Cardiac muscle cell (in vitro differentiated cells and primary cell): ENCODE measurements at regions not wholly inside any gene's neighbourhood (a gene's known extent, or its start where the extent isn't known, plus 50 kb on each side); places are given as distances from the start of the nearest gene placed in this dataset.

Experiments used
- DNase-seq, 2 donors: peaks; one replicate each; pipeline versions ENCODE4 v3.0.0 to v3.0.0-alpha.2; 2010 to 2017; ENCODE audit warnings: low read depth in 1 of 2, low spot score in 1 of 2
- H3K27ac ChIP-seq: fragments of 200-600 bp; sonication (generic); 2 replicates; pipeline ENCODE4 v1.5.1; 2016
- H3K27me3 ChIP-seq: fragments of 200-600 bp; sonication (generic); 2 replicates; pipeline ENCODE4 v1.6.0; 2016; ENCODE audit warnings: control low read depth
- H3K36me3 ChIP-seq: fragments of 200-600 bp; sonication (generic); 2 replicates; pipeline ENCODE4 v1.5.1; 2016; ENCODE audit warnings: control low read depth
- H3K4me1 ChIP-seq: fragments of 200-600 bp; sonication (generic); 2 replicates; pipeline ENCODE4 v1.8.1; 2017; ENCODE audit warnings: low read depth, mild to moderate bottlenecking, mixed run types
- H3K4me3 ChIP-seq: fragments of 200-600 bp; sonication (generic); 2 replicates; pipeline ENCODE4 v1.5.1; 2016; ENCODE audit warnings: mild to moderate bottlenecking
- H3K9me3 ChIP-seq: fragments of 200-600 bp; sonication (generic); 2 replicates; pipeline ENCODE4 v1.5.1; 2017; ENCODE audit warnings: low read depth, mild to moderate bottlenecking, control low read depth
- TF ChIP-seq, protein P1 (sequence below): IDR thresholded peaks from 2 replicates; pipeline ENCODE4 v1.5.1; 2012; ENCODE audit warnings: low read depth, mild to moderate bottlenecking, low read length

DNA sequence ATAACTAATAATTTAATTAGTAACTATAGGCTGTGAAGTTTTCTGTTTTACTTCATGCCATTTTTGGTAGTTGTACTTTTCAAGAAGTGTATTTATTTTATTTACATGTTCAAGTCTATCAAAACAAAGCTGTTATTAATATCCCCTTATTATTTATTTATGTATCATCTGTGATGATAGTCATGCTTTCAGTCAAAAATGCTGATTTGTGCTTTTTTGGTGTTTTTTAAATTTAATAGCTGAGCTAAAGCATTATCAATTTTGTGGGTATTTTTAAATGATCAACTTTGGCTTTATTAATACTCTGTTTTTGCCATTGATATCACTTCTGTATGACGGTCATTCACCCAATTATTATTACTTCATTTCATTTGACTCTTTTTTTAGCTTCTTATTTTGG, 1229.2 kb upstream of the CADM2 start:
- no peaks in the 10 kb centered on the region for H3K4me1 ChIP-seq
- no peaks in the 10 kb centered on the region for H3K36me3 ChIP-seq
- no peaks in the 10 kb centered on the region for H3K9me3 ChIP-seq
- TF ChIP-seq, protein P1, sequence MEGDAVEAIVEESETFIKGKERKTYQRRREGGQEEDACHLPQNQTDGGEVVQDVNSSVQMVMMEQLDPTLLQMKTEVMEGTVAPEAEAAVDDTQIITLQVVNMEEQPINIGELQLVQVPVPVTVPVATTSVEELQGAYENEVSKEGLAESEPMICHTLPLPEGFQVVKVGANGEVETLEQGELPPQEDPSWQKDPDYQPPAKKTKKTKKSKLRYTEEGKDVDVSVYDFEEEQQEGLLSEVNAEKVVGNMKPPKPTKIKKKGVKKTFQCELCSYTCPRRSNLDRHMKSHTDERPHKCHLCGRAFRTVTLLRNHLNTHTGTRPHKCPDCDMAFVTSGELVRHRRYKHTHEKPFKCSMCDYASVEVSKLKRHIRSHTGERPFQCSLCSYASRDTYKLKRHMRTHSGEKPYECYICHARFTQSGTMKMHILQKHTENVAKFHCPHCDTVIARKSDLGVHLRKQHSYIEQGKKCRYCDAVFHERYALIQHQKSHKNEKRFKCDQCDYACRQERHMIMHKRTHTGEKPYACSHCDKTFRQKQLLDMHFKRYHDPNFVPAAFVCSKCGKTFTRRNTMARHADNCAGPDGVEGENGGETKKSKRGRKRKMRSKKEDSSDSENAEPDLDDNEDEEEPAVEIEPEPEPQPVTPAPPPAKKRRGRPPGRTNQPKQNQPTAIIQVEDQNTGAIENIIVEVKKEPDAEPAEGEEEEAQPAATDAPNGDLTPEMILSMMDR: no peak
- H3K27me3 ChIP-seq: no peaks in the 10 kb centered on the region
- no peak overlapping the region for H3K27ac ChIP-seq
- no peak overlapping the region for H3K4me3 ChIP-seq
- no peak for DNase-seq

DNA sequence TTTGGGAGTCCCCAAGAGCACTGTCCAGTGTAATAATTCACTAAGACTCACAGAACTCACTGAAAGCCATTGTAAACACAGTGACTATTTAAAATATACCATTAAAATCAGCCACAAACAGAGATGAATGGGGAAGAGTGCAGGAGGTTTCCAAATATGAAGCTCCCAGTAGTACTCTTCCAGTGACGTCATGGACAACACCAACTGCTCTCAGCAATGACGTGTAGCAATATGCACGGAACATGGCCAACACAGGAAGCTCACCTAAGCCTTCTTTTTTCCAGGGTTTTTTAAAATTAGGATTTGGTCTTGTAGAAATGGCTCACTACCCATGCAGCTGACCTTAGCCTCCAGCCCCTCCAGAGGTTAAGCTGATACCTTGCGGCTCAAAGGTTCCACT, 1224.1 kb upstream of the CADM2 start:
- Histone ChIP-seq H3K4me3 (no peak overlapping the region), H3K27me3 (no peaks in the 10 kb centered on the region), H3K36me3 (no peaks in the 10 kb centered on the region), H3K9me3 (no peaks in the 10 kb centered on the region), H3K27ac (no peak overlapping the region), H3K4me1 (no peaks in the 10 kb centered on the region)
- DNase-seq: no peak
- TF ChIP-seq, protein P1: no peak

DNA sequence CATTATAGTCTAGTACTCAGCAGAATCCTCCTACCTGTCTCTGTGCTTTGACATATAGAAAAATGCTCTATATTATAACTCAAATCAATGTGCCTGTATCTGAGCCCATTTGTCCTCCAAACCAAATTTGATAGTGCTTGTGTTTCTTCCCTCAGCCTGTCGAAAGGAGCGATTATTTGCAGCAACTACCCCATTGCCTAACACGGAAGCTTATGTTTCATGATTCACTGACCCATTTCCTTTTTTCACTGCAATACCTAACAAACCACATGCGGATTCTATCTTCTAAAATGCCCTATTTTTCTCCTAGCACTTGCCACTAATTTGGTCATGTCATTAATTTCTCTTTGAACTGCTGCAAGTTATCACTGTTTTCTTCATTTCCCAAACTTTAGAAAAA, 1220.6 kb upstream of the CADM2 start:
- Histone ChIP-seq H3K9me3 (no peaks in the 10 kb centered on the region), H3K4me3 (no peak overlapping the region), H3K27me3 (no peaks in the 10 kb centered on the region), H3K36me3 (no peaks in the 10 kb centered on the region), H3K27ac (no peak overlapping the region), H3K4me1 (no peaks in the 10 kb centered on the region)
- DNase-seq: no peak
- TF ChIP-seq, protein P1: no peak

DNA sequence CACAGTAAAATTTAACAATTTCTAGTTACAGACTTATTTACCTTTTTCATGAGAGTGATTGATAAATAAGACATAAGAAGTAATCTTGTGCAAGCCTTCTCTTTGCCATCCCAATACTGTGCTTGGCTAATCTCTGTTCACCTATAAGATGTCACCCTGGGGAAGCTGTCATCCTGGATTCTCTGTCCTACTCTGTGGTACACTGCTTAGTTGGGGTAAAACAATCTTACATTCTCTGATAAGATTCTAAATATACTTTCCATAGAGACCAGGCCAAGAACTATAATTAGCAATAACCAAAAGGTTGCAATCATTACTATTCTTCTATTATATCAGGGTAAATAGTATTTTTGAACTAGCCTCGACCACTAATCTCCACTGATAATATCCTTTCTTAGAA, 1218.3 kb upstream of the CADM2 start:
- Histone ChIP-seq H3K36me3 (no peaks in the 10 kb centered on the region), H3K4me1 (no peaks in the 10 kb centered on the region), H3K27ac (no peak overlapping the region), H3K27me3 (no peaks in the 10 kb centered on the region), H3K9me3 (no peaks in the 10 kb centered on the region), H3K4me3 (no peak overlapping the region)
- TF ChIP-seq, protein P1: no peak
- no peak for DNase-seq

DNA sequence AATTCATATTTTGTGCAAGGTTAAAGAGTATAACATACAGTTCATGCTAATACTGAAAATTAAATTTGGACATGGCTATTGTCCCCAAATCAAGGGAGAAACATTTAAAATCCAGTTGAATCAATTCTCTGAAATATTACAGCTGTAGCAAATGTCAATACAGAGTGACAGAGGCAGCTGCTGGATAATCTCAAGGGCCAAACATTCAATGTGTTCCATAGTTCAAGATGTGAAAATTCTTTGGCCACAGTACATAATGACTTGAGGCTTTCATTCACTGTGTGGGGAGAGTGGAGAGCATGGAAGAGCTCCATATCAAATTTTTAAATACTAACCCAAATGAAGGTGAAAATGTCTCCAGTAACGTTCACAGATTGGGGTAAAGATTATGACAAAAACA, 1192.8 kb upstream of the CADM2 start:
- no peak for DNase-seq

More for the DNA sequence above, 1192.8 kb upstream of the CADM2 start:
- Histone ChIP-seq H3K27me3 (no peaks in the 10 kb centered on the region), H3K9me3 (no peaks in the 10 kb centered on the region), H3K4me3 (no peak overlapping the region), H3K27ac (no peak overlapping the region), H3K4me1 (no peaks in the 10 kb centered on the region), H3K36me3 (no peaks in the 10 kb centered on the region)
- TF ChIP-seq, protein P1: no peak
